Astrocyte of the spinal cord (primary cell): ENCODE measurements at regions not wholly inside any gene's neighbourhood (a gene's known extent, or its start where the extent isn't known, plus 50 kb on each side); places are given as distances from the start of the nearest gene placed in this dataset.
A peak's percentile ranks its signal among the peaks of the same experiment; 100 is the strongest.

Experiments used
- DNase-seq: peaks from one replicate; pipeline ENCODE4 v3.0.0; 2011; ENCODE audit warnings: low read depth, low spot score
- H3K4me3 ChIP-seq: 2 replicates; pipeline ENCODE4 v1.5.1; 2011; ENCODE audit warnings: low read depth, mild to moderate bottlenecking, low read length, moderate library complexity
- CTCF ChIP-seq: IDR thresholded peaks from 2 replicates; pipeline ENCODE4 v1.5.1; 2012; ENCODE audit warnings: low read depth, mild to moderate bottlenecking, low read length, inconsistent platforms
- in situ Hi-C: cut with HindIII; loops from 2 replicates; pipeline ENCODE4 v1.10.0; 2017; ENCODE audit warnings: low sequenced_read_pairs

GRCh38 chr21:28540514-28540913 is 452.2 kb downstream of the LTN1 start:
- peak; percentile 67 for DNase-seq
- TF ChIP-seq CTCF, result no peak
- in situ Hi-C loops, result no loop called here
- H3K4me3 ChIP-seq, result no peak overlapping the region

GRCh38 chr21:28539623-28539988 is 453.1 kb downstream of the LTN1 start:
- no peak for TF ChIP-seq CTCF
- no peak overlapping the region for H3K4me3 ChIP-seq
- no peak for DNase-seq
- in situ Hi-C loops, result no loop called here

GRCh38 chr21:28538987-28539622 is 453.6 kb downstream of the LTN1 start:
- DNase-seq, result peak; percentile 89
- H3K4me3 ChIP-seq, result no peak overlapping the region
- in situ Hi-C loops, result no loop called here
- no peak for TF ChIP-seq CTCF

GRCh38 chr21:28537371-28538079 is 455.2 kb downstream of the LTN1 start:
- no peak for TF ChIP-seq CTCF
- DNase-seq, result peak; percentile 94
- no peak overlapping the region for H3K4me3 ChIP-seq
- in situ Hi-C loops, result no loop called here

GRCh38 chr21:28532446-28532845 is 460.2 kb downstream of the LTN1 start:
- no peak for TF ChIP-seq CTCF
- DNase-seq, result no peak
- in situ Hi-C loops, result no loop called here
- H3K4me3 ChIP-seq, result no peak overlapping the region

GRCh38 chr21:28523367-28523766 is 469.3 kb downstream of the LTN1 start:
- TF ChIP-seq CTCF, result no peak
- in situ Hi-C loops, result no loop called here
- no peak overlapping the region for H3K4me3 ChIP-seq
- DNase-seq, result no peak
